ENCODE measurements at regions not wholly inside any gene's neighbourhood (a gene's known extent, or its start where the extent isn't known, plus 50 kb on each side); places are given as distances from the start of the nearest gene placed in this dataset.
"Not testable (repeated sequence)": the region's sequence is repeated elsewhere in the genome, so short reads cannot be mapped to it uniquely, and the experiment has no call there.

GRCh38 chr5:167849874-167850273 is 441.6 kb upstream of the WWC1 start:
- no peaks in the 10 kb centered on the region for H3K36me3 Mint-ChIP-seq
- no peak overlapping the region for H3K27ac Mint-ChIP-seq

GRCh38 chr5:167850911-167851310 is 440.5 kb upstream of the WWC1 start:
- no peak overlapping the region for H3K4me3 Mint-ChIP-seq

More at GRCh38 chr5:167849874-167850273, 441.6 kb upstream of the WWC1 start:
- Mint-ChIP-seq H3K4me3 (no peak overlapping the region), H3K4me1 (no peaks in the 10 kb centered on the region), H3K9me3 (peaks cover under 1 to 6% (median 2%) of the 10 kb centered on the region in 3 donors), H3K27me3 (no peaks in the 10 kb centered on the region)

GRCh38 chr5:167851416-167851815 is 440.0 kb upstream of the WWC1 start:
- Mint-ChIP-seq H3K27me3 (no peaks in the 10 kb centered on the region), H3K36me3 (no peaks in the 10 kb centered on the region), H3K27ac (no peak overlapping the region), H3K9me3 (peaks cover 0 to 5% (median 2%) of the 10 kb centered on the region in 3 donors), H3K4me1 (no peaks in the 10 kb centered on the region), H3K4me3 (no peak overlapping the region)

More at GRCh38 chr5:167850911-167851310, 440.5 kb upstream of the WWC1 start:
- Mint-ChIP-seq H3K27ac (no peak overlapping the region), H3K27me3 (no peaks in the 10 kb centered on the region), H3K9me3 (peaks cover 0 to 6% (median 2%) of the 10 kb centered on the region in 3 donors), H3K4me1 (no peaks in the 10 kb centered on the region), H3K36me3 (no peaks in the 10 kb centered on the region)

- H3K36me3 Mint-ChIP-seq: no peaks in the 10 kb centered on the region
- no peaks in the 10 kb centered on the region for H3K4me1 Mint-ChIP-seq
- H3K9me3 Mint-ChIP-seq: peaks cover 0 to 5% (median 5%) of the 10 kb centered on the region in 3 donors
- H3K27ac Mint-ChIP-seq: no peak overlapping the region
- H3K4me3 Mint-ChIP-seq: no peak overlapping the region
- no peaks in the 10 kb centered on the region for H3K27me3 Mint-ChIP-seq
These were observed 438.9 kb upstream of the WWC1 start for GRCh38 chr5:167852515-167852914.

DNA sequence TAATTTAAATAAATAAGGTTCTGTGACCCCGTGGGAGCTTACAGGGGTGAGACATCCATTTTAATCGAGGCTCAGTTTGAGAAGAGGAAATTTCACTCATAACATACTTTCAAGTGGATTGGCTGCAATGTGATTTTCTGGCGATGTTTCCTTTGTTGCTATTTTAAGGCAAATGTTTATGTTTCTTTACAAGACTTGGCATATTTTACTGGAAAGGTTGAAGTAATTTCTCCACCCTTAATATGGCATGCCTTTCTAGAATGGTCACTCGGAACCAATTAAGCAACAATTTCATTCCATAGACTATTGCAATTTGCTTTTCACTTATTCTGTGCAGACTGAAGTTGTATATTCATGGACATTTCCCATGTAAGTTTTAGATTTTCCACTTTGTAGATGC is 438.0 kb upstream of the WWC1 start:
- Mint-ChIP-seq H3K27me3 (no peaks in the 10 kb centered on the region), H3K4me1 (no peaks in the 10 kb centered on the region), H3K4me3 (no peak overlapping the region), H3K27ac (no peak overlapping the region), H3K36me3 (no peaks in the 10 kb centered on the region), H3K9me3 (peaks cover 0 to 8% (median 5%) of the 10 kb centered on the region in 3 donors)

DNA sequence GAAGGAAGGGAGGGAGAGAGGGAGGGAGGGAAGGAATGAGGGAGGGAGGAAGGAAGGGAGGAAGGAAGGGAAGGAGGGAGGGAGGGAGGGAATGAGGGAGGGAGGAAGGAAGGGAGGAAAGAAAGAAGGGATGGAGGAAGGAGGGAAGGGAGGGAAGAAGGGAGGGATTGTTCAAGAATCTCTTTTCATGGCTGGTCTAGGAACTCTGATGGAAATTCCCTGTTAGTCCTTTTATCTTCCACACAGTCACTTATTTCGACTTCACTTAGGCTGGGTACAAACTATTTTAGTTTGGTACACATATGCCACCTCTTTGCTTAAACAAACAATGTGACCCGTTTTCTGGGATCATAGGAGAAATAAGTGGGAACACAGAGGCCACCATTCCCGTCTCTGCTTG is 435.6 kb upstream of the WWC1 start:
- no peak overlapping the region for H3K4me3 Mint-ChIP-seq

DNA sequence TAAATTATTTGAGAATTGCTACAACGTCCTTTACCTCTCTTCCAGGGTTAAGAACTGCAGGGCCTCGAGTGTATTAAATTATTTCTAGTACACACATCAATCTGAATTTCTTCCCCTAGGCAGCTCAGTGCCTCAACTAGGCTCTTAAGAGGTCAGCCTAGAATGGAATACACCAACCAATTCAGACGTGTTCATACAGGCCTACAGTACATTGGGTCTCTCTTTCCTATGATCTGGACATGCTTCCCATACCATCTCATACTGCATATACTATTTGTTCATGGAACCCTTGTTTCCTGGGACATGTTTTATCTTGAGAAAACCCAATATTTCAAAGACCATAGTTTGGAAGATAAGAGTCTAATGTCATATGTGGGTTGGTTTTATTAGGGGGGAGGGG is 434.1 kb upstream of the WWC1 start:
- H3K27ac Mint-ChIP-seq: no peak overlapping the region
- H3K27me3 Mint-ChIP-seq: no peaks in the 10 kb centered on the region
- no peak overlapping the region for H3K4me3 Mint-ChIP-seq
- H3K9me3 Mint-ChIP-seq: peaks cover 0 to 8% (median 6%) of the 10 kb centered on the region in 3 donors
- no peaks in the 10 kb centered on the region for H3K4me1 Mint-ChIP-seq
- no peaks in the 10 kb centered on the region for H3K36me3 Mint-ChIP-seq

More for the DNA sequence above, 435.6 kb upstream of the WWC1 start:
- Mint-ChIP-seq H3K27me3 (no peaks in the 10 kb centered on the region), H3K27ac (no peak overlapping the region), H3K9me3 (peaks cover 0 to 8% (median 2%) of the 10 kb centered on the region in 3 donors), H3K4me1 (no peaks in the 10 kb centered on the region), H3K36me3 (no peaks in the 10 kb centered on the region)

- not testable (repeated sequence) for H3K4me1 Mint-ChIP-seq, H3K4me3 Mint-ChIP-seq, H3K27me3 Mint-ChIP-seq, H3K9me3 Mint-ChIP-seq, H3K27ac Mint-ChIP-seq, H3K36me3 Mint-ChIP-seq
These were observed 433.1 kb upstream of the WWC1 start for GRCh38 chr5:167858186-167858855.

- peaks cover 0 to 5% (median 3%) of the 10 kb centered on the region in 3 donors for H3K9me3 Mint-ChIP-seq
- no peak overlapping the region for H3K4me3 Mint-ChIP-seq
- H3K27ac Mint-ChIP-seq: no peak overlapping the region
- H3K4me1 Mint-ChIP-seq: no peaks in the 10 kb centered on the region
- no peaks in the 10 kb centered on the region for H3K27me3 Mint-ChIP-seq
- no peaks in the 10 kb centered on the region for H3K36me3 Mint-ChIP-seq
These were observed 430.1 kb upstream of the WWC1 start for GRCh38 chr5:167861129-167861927.

GRCh38 chr5:167861928-167862426 is 429.5 kb upstream of the WWC1 start:
- Mint-ChIP-seq H3K27ac (no peak overlapping the region), H3K4me1 (no peaks in the 10 kb centered on the region), H3K27me3 (no peaks in the 10 kb centered on the region), H3K36me3 (no peaks in the 10 kb centered on the region), H3K4me3 (no peak overlapping the region), H3K9me3 (peaks cover 0 to 7% (median 3%) of the 10 kb centered on the region in 3 donors)

- H3K4me3 Mint-ChIP-seq: no peak overlapping the region
- H3K27ac Mint-ChIP-seq: no peak overlapping the region
- no peaks in the 10 kb centered on the region for H3K36me3 Mint-ChIP-seq
- no peaks in the 10 kb centered on the region for H3K27me3 Mint-ChIP-seq
- H3K4me1 Mint-ChIP-seq: no peaks in the 10 kb centered on the region
- peaks cover 0 to 3% (median 2%) of the 10 kb centered on the region in 3 donors for H3K9me3 Mint-ChIP-seq
These were observed 427.6 kb upstream of the WWC1 start for GRCh38 chr5:167863883-167864282.

GRCh38 chr5:167864801-167865200 is 426.6 kb upstream of the WWC1 start:
- H3K9me3 Mint-ChIP-seq: peaks cover 0 to 5% (median 2%) of the 10 kb centered on the region in 3 donors
- H3K4me1 Mint-ChIP-seq: no peaks in the 10 kb centered on the region
- H3K4me3 Mint-ChIP-seq: no peak overlapping the region
- H3K36me3 Mint-ChIP-seq: no peaks in the 10 kb centered on the region
- H3K27me3 Mint-ChIP-seq: no peaks in the 10 kb centered on the region
- H3K27ac Mint-ChIP-seq: no peak overlapping the region

DNA sequence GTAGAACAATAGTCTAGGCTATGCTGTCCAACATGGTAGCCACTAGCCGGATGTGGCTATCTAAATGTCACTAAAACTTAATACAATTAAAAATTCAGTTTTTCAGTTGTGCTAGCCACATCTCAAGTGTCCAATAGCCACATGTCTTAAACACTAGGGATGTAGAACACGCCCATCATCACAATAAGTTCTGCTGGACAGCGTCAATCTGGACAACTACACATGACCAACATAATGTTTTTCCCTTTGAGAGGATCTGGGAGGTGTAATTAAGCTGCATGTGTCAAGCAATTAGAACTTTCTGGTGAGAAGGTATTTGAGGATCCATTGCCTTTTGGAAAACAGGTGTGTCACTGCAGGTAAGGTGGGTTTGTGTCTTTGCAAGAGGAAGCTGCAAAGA is 424.6 kb upstream of the WWC1 start:
- Mint-ChIP-seq H3K4me3 (no peak overlapping the region), H3K4me1 (no peaks in the 10 kb centered on the region), H3K36me3 (no peaks in the 10 kb centered on the region), H3K27me3 (no peaks in the 10 kb centered on the region), H3K9me3 (peaks cover 0 to 4% (median 2%) of the 10 kb centered on the region in 3 donors), H3K27ac (no peak overlapping the region)

DNA sequence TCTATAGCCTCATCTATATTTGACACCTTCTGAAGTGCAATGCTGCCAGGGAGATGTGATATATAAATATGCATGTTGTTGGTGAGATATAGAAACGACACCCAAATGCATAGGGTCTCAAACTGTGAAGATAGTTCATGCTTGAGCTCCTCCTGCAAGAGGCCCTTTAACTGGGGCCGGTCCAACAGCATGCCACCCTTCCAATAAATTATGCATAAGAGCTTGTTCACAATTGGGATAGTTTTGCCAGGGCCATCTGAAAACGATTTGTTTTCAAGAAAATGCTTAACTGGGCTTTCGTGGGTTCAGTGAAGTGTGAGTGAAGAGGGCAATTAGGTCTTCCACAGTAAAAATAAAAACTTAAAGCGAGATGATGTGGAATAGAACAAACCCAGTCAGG is 424.2 kb upstream of the WWC1 start:
- H3K27ac Mint-ChIP-seq: no peak overlapping the region
- peaks cover 0 to 2% (median 2%) of the 10 kb centered on the region in 3 donors for H3K9me3 Mint-ChIP-seq
- no peak overlapping the region for H3K4me3 Mint-ChIP-seq
- no peaks in the 10 kb centered on the region for H3K4me1 Mint-ChIP-seq
- H3K36me3 Mint-ChIP-seq: no peaks in the 10 kb centered on the region
- no peaks in the 10 kb centered on the region for H3K27me3 Mint-ChIP-seq

GRCh38 chr5:167869125-167869524 is 422.3 kb upstream of the WWC1 start:
- no peak overlapping the region for H3K4me3 Mint-ChIP-seq
- no peaks in the 10 kb centered on the region for H3K27me3 Mint-ChIP-seq
- no peaks in the 10 kb centered on the region for H3K36me3 Mint-ChIP-seq
- H3K4me1 Mint-ChIP-seq: no peaks in the 10 kb centered on the region
- peak overlapping the region in 1 of 3 donors; percentile 11 for H3K27ac Mint-ChIP-seq
- peaks cover 2 to 6% (median 5%) of the 10 kb centered on the region in 3 donors for H3K9me3 Mint-ChIP-seq

All from IgD-negative memory B cell (primary cell).